ENCODE measurements at regions not wholly inside any gene's neighbourhood (a gene's known extent, or its start where the extent isn't known, plus 50 kb on each side); places are given as distances from the start of the nearest gene placed in this dataset.

GRCh38 chr4:66842026-66842723 lies 703.1 kb downstream of the CENPC start (continued):
- no peak for TF ChIP-seq ZNF773 (CRISPR knock-in tag; IDR thresholded peaks at IDR 0.05; ENCODE audit: borderline replicate concordance)
- no peak for TF ChIP-seq USF2 (IDR thresholded peaks at IDR 0.05; ENCODE audit: low read depth, low read length)
- TF ChIP-seq USF2 (CRISPR knock-in tag; IDR thresholded peaks at IDR 0.05; ENCODE audit: borderline replicate concordance) = no peak
- TF ChIP-seq NFRKB (IDR thresholded peaks at IDR 0.05) = no peak

GRCh38 chr4:66840178-66840577 lies 705.1 kb downstream of the CENPC start:
- H3K9ac ChIP-seq (ENCODE audit: insufficient read depth, low read depth, low read length) = no peak overlapping the region
- no peak overlapping the region for H3K27ac ChIP-seq (ENCODE audit: extremely low read length, insufficient read depth, low read length)
- no peak overlapping the region for H3K4me2 ChIP-seq (ENCODE audit: low read depth, low read length)
- POLR2A ChIA-PET = no interaction called here
- no peaks in the 10 kb centered on the region for H3K4me1 ChIP-seq (ENCODE audit: insufficient read depth, low read length)
- ATAC-seq (no peak), FAIRE-seq (no peak), DNase-seq (ENCODE audit: low spot score) (no peak)
- no peak overlapping the region for H2AFZ ChIP-seq (ENCODE audit: low read length)
- TF ChIP-seq ZFP62 (CRISPR knock-in tag; IDR thresholded peaks at IDR 0.05) = no peak
- TF ChIP-seq MAFF (IDR thresholded peaks at IDR 0.05; ENCODE audit: low read depth, low read length) = peak; percentile 94
- peak; percentile 90 to 96 for TF ChIP-seq MAFK (conservative IDR thresholded peaks at IDR 0.05 in 1 of 2, IDR thresholded peaks at IDR 0.05 in 1 of 2; ENCODE audit: low read length in 2 of 2)
- intact Hi-C loops (cut with micrococcal nuclease; ENCODE audit: unreplicated experiment) (no loop called here), in situ Hi-C loops (cut with HindIII; ENCODE audit: extremely low pct_ligation_motif_present, low pct_unique_long_range_greater_than_20kb) (no loop called here)
- H3K27me3 ChIP-seq (ENCODE audit: control insufficient read depth in 1 of 2, insufficient read depth in 2 of 2, low read length in 2 of 2) = no peaks in the 10 kb centered on the region
- BruUV-seq (replicated peaks) = no TSS peak
- H3K36me3 ChIP-seq (replicated peaks in 1 of 2; ENCODE audit: control insufficient read depth in 1 of 2, insufficient read depth in 2 of 2, low read length in 2 of 2) = no peaks in the 10 kb centered on the region
- H3K9me3 ChIP-seq (ENCODE audit: low read length) = no peaks in the 10 kb centered on the region
- H3K4me3 ChIP-seq (replicated peaks in 1 of 3; ENCODE audit: insufficient read depth in 1 of 3, low read depth in 2 of 3, low read length in 3 of 3) = no peak overlapping the region
- H3K79me2 ChIP-seq (ENCODE audit: insufficient read depth, low read length) = no peaks in the 10 kb centered on the region
- CTCF ChIA-PET (ENCODE audit: low intra/inter-chr PET ratio, low total read pairs) = no interaction called here
- no peaks in the 10 kb centered on the region for H4K20me1 ChIP-seq (ENCODE audit: insufficient read depth, low read length)

Data from HepG2 (cell line).